ENCODE measurements at regions not wholly inside any gene's neighbourhood (a gene's known extent, or its start where the extent isn't known, plus 50 kb on each side); places are given as distances from the start of the nearest gene placed in this dataset.
A peak's percentile ranks its signal among the peaks of the same experiment; 100 is the strongest.

GRCh38 chr15:77557564-77557963 is 75.1 kb downstream of the LINGO1 start:
- no peak for DNase-seq

GRCh38 chr15:77557144-77557543 is 75.6 kb downstream of the LINGO1 start:
- no peak for DNase-seq

GRCh38 chr15:77556622-77557021 is 76.1 kb downstream of the LINGO1 start:
- no peak for DNase-seq

- DNase-seq: no peak
Measured at GRCh38 chr15:77555232-77555631, 77.5 kb downstream of the LINGO1 start.

- DNase-seq: peak; percentile 46
Measured at GRCh38 chr15:77554306-77555080, 78.2 kb downstream of the LINGO1 start.

- no peak for DNase-seq
Measured at GRCh38 chr15:77553695-77554094, 79.0 kb downstream of the LINGO1 start.

- no peak for DNase-seq
Measured at GRCh38 chr15:77553257-77553656, 79.5 kb downstream of the LINGO1 start.

GRCh38 chr15:77552066-77552465 is 80.6 kb downstream of the LINGO1 start:
- no peak for DNase-seq

GRCh38 chr15:77550301-77551251 is 82.1 kb downstream of the LINGO1 start:
- DNase-seq: peak; percentile 33

- DNase-seq: peak; percentile 52
Measured at GRCh38 chr15:77549576-77550288, 83.0 kb downstream of the LINGO1 start.

- no peak for DNase-seq
Measured at GRCh38 chr15:77548589-77549557, 83.8 kb downstream of the LINGO1 start.

- no peak for DNase-seq
Measured at GRCh38 chr15:77547801-77548588, 84.7 kb downstream of the LINGO1 start.

- no peak for DNase-seq
Measured at GRCh38 chr15:77546870-77547269, 85.8 kb downstream of the LINGO1 start.

GRCh38 chr15:77546050-77546501 is 86.6 kb downstream of the LINGO1 start:
- no peak for DNase-seq

- DNase-seq: no peak
Measured at GRCh38 chr15:77545058-77545457, 87.7 kb downstream of the LINGO1 start.

- DNase-seq: no peak
Measured at GRCh38 chr15:77544162-77544561, 88.5 kb downstream of the LINGO1 start.

GRCh38 chr15:77543159-77543882 is 89.4 kb downstream of the LINGO1 start:
- DNase-seq: peak; percentile 94

- no peak for DNase-seq
Measured at GRCh38 chr15:77542491-77543001, 90.2 kb downstream of the LINGO1 start.

GRCh38 chr15:77541421-77542181 is 91.1 kb downstream of the LINGO1 start:
- DNase-seq: peak; percentile 66
